Mucosa of gallbladder (tissue), 1 donor: ENCODE measurements at regions not wholly inside any gene's neighbourhood (a gene's known extent, or its start where the extent isn't known, plus 50 kb on each side); places are given as distances from the start of the nearest gene placed in this dataset.
A peak's percentile ranks its signal among the peaks of the same experiment; 100 is the strongest.

Experiments used
- DNase-seq: peaks from one replicate; pipeline ENCODE4 v3.0.0-alpha.2; 2020; ENCODE audit warnings: low spot score
- donor health status: DM: no; HTN: no; CAD: no.

DNA sequence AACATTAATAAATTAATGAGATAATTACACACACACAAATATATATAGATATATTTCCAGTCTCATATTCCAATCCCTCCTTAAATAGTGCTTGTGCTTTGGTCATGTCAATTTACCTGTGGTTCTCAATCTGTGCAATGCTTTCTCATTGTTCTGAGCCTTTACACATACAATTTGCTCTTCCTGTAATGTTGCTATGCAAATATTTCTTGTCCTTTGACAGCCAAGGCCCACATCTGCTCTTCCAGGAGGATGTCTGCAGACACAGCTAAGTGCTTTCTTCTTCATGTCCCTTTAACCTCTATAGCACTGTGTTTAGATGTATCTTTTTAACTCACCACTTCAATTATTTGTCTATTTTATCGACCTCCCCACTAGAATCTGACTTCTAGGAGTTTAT lies 67.3 kb upstream of the RAPGEF2 start:
- DNase-seq = no peak

DNA sequence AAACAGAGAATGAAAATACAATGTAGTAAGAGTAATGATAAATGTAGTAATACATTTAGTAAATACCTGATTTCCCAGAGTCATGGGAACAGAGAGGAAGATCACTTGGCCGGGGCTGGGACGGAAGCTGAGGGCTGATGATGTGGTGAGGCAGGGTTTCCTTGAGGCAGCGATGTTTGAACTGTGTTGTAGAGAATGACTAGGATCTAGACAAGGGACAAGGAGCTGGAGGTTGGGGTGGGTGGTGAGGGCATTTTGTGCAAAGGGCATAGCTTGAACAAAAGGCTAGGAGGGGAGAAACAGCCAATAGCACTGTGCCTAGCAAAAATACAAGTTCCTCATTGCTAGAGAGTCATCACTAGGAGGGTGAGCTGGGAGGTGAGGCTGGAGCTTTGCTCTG lies 64.3 kb upstream of the RAPGEF2 start:
- DNase-seq = no peak

DNA sequence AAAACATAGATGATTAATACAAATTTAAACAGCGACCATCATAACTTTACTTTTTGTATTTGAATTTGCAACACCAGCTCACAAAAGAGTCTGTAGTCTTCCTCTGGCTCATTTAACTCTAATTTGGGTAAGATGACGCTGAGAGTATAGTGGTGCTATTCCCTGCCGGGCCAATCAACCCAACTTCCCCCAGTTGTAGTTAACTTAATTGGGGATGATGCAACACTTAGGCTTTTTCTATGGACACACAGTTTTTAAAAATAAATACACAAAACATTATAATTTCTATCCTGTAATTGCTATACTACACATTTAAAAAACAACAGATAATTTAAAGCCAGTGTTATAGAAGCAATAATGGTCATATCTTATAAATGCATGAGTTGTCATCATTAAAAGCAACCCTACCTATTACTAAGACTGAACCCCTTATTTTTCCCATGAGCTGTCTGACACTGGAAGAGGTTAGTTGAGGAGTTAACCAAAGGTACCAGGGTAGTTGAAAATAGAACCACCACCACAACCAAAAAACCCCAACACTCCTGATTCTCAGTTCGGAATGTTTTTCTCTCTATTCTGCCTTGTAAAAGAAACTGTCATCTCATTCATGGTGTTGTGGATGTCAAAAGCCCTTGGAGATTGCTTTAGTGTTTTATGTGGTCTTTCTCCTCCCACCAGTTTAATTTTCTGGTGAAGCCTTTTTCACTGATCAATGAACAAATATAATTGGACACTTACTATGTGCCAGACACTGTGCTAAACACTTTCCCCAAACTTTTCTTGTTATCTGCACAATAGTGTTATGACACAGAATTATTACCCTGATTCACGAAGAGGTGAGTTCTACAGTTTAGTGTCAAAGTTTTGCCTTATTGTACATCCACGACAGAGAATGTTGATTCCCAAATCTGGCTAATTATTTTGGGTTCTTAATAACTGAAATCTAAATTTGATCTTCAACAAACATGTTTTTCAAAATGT lies 61.5 kb upstream of the RAPGEF2 start:
- DNase-seq = no peak

DNA sequence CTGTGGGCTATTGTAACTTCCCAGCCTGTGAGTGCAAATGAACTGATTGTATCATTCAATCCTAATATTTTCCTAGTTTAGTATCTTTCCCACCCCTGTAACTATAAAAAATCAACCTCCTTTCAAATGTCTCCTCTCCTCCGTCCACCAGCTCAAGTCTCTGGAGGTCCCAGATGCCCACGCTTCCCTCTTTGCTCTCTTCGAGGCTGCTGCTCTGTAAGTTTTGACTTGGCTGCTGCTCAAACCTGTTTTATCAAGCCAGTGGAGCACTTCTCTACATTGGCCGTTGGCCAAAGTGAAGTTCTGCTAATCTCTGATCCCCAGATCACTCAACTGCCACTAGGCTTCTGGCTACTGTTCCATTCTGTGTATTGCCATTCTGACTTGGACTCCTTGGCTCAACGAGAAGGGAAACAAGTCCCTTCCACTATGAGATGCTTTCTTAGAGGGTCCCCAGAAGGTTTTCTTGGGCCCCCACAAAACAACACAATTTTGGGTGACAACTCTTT lies 60.7 kb upstream of the RAPGEF2 start:
- DNase-seq = peak; percentile 47

DNA sequence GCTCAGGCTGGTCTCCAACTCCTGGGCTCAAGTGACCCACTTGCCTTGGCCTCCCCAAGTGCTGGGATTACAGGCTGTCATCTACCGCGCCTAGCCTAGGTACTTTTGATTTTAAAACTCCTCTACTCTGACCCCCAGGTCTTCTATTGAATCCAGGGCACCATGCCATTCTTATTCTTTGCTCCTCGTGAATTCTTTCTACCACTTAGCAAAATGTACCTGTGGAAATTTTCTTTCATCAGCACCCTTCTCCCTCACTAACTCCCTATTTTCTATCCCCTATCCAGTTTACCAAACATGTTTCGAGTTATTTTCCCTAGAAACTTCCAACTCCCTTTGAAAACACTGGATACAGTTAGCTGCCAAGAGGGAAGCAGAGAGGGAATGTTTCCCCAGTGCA lies 60.0 kb upstream of the RAPGEF2 start:
- no peak for DNase-seq

DNA sequence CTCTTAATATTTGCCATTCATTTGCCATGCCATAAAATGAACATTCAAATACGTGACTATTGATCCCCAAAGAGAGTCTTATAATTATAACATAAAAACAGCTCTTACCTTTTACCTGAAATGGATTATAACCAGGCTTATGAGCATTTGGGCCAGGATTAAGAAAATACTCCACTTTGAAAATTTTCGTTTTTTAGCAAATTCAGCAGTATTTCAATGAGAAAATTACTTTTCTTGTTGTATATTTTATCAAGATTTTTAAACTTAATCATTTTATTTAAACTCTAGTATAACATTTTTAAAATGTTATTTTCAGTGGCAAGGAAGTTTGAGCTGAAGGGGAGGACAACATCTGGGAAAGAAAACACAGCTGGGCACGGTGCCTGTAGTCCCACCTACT lies 59.0 kb upstream of the RAPGEF2 start:
- DNase-seq = no peak

DNA sequence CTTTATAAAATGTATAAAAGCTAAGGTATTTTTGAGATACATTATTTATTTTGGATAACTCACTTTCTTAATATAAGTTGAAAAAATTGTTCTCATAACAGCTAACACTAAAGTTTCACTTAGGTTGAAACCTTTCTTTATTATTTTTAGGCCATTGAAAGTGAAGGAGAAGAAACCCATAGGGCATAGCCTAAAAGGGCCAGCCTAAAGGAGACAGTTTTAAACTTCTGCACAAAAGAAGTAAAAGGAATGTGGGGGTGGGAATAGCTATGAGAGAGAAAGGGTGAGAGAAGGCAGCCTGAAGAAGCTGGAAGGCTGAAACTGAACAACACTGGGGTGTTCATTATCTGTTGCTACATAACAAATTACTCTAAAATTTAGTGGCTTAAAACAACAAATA lies 57.6 kb upstream of the RAPGEF2 start:
- no peak for DNase-seq

DNA sequence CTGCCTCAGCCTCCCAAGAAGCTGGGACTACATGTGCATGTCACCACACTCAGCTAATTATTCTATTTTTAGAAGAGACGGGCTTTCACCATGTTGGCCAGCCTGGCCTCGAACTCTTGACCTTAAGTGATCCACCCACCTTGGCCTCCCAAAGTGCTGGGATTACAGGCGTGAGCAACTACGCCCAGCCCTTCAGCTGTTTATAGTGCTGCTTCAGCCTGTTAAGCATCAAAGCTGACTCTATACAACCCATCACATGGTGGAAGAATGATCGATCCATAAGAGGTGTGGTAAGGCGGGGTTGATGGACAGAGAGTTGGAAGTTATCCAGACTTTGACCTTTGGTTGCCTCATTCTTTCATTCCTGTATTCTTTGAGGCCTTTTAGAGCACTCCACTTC lies 56.2 kb upstream of the RAPGEF2 start:
- peak; percentile 64 for DNase-seq

DNA sequence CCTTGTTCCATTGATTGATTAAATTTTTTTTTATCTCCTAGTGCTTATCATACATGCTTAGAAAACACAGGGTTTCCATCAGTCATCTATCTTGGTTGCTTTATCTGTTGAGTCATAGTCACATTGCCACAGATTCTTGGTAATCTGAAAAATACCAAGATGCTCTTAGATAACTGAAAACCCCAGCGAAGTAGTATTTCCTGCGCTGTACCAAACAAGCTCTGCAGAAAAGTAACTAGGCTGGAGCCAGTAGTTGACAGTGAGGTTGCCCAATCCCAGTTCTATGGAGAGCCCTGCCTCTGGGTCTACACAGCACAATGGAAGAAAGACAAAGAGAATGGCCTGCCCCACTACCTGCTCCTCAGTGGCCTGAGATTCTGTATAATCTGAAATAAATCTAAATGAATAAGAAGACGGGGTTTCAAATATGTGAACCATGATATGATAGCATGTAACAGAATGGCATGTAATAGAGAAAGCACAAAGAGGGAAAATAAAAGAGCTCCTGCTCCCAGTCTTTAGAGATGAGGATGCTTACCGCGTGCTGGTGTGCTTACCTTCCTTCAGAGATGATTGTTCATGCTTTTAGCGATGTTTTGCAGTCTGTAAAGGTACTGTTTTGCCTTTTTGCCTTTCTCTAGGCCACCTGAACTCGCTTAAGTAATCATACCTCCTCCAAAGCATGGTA lies 55.3 kb upstream of the RAPGEF2 start:
- no peak for DNase-seq

DNA sequence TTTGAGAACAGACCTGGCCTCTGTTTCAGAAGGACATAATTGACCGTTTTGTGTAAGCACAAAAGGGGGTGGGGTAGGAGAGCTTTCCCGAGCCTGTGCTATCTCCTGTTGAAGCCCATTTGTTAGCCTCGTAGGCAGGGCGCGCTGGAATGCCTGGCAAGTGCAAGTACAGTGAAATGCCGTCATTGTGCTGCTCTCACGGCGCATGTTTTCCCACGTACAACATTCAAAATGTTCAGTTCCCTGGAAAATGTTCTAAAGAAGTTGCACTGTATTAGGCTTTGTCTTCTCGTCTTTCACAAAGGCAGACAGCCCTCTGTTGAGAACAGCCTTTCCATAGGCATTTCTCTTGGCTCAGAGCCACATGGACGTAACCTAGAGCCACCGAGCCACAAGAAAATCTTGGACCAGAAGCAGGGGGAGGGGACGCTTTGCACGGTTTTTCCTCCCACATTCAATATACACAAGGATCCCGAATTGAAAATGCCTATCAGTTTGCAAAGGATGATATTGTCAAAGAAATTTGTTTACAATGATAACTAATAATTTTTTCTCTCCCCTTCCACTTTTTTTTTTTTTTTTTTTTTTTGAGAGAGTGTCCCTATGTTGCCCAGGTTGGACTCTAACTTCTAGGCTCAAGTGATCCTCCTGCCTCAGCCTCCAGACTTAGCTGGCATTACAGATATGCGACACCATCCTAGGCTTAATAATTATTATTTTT lies 54.6 kb upstream of the RAPGEF2 start:
- peak; percentile 80 for DNase-seq

DNA sequence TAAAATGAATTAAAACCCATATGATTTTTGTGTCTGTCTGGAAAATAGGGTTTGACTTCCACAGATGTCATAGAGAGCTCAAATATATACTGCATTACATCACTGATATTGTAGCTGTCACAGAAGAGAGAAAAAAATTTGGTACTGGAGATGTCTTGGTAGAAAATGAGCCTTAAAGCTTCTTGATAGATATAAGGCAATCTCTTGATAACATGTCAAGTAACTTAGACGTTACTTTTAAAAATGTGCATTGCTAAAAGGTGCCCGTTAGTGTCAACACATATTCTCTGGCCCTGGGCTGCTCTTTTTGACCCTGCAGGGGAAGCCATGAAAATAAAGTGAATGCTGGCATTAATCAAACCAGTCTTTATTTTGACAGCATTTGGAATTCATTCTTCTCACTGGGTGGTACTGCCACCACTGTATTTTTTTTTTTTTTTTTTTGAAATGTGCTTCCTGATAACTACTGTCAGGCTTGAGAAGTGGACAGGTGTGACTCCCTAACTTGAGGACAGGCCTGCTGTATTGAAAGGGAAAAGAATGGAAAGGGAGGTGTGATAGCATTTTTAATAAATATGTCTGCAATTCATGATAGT lies 53.0 kb upstream of the RAPGEF2 start:
- no peak for DNase-seq

DNA sequence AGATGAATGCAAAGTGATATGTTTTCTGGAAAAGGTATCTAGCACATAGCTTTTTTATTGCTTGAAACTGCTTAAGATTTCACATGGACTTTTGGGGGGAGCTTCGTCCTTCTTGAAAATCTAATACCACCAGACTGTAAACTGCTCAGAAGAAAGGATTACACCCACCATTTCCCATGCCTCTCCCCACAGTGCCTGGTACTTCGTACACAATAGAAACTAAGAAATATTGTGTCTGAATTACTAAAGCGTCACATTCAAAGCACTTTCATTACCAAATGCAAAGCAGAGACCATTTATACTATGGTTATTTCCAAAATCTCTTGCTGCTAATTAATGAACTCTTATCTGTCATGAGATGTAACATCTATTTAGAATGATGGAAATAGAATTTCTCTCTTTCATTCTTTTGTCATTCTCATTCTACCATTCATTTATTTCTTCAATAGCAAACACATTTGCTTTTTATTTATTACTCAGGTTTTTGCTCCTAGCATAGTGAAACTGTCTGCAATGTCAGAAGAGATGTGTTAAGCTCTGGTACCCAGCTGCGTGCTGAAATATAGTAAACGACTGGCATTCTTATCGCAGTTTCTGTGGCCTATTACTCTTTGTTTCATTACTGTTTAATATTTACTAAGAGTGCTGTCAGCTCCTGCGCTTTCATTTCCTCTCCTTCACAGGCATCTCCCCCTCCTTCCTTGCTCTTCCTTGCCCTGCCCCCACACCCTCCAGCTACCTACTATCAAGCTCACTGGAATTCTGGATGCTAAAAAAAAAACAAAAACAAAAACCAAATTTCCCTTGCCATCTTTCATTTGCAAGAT lies 51.4 kb upstream of the RAPGEF2 start:
- DNase-seq = peak; percentile 14

DNA sequence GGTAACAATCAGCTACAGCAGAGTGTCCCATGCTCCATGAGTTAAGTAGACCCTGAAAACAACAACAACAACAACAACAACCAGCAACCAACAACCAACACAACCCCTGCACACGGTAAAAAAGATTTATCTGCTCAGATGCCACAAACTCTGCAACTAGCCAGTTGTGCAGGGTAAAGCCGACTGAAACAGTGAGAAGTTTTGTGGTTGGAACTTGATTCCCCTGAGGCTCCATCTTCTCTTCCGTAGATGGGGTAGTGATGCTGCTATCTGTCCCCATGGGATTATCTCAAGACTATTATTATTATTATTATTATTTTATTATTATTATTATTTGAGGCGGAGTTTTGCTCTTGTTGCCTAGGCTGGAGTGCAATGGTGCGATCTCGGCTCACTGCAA lies 50.6 kb upstream of the RAPGEF2 start:
- no peak for DNase-seq
